Thyroid gland (tissue), 4 donors: ENCODE measurements at regions not wholly inside any gene's neighbourhood (a gene's known extent, or its start where the extent isn't known, plus 50 kb on each side); places are given as distances from the start of the nearest gene placed in this dataset.

Source experiments
- CTCF ChIP-seq, 6 experiments: fragments of 200-600 bp in 3 of 6; fragments of 450-650 bp in 3 of 6; sonication (generic) in 3 of 6; IDR thresholded peaks; one replicate each; pipeline ENCODE4 v1.5.1; 2016 to 2019; ENCODE audit warnings: antibody characterized with exemption in 6 of 6, mild to moderate bottlenecking in 2 of 6, inconsistent platforms in 1 of 6, moderate library complexity in 1 of 6
- POLR2A ChIP-seq, 2 donors: fragments of 450-650 bp; IDR thresholded peaks; one replicate each; pipeline ENCODE4 v1.6.1; 2017; ENCODE audit warnings: antibody characterized with exemption in 2 of 2, mild to moderate bottlenecking in 2 of 2, moderate library complexity in 1 of 2

GRCh38 chr2:144225076-144225475 is 294.8 kb downstream of the ZEB2 start:
- no peak for TF ChIP-seq CTCF (IDR thresholded peaks at IDR 0.05)
- TF ChIP-seq POLR2A (IDR thresholded peaks at IDR 0.05), result no peak
